NCI-H128 (cell line): ENCODE measurements at regions not wholly inside any gene's neighbourhood (a gene's known extent, or its start where the extent isn't known, plus 50 kb on each side); places are given as distances from the start of the nearest gene placed in this dataset.

Source experiments
- DNase-seq: peaks from one replicate; lab custom pipeline; 2025; ENCODE audit not compliant: unreplicated experiment; lab: John Stamatoyannopoulos, UW

GRCh38 chr2:45275242-45275805, 266.1 kb upstream of the SIX2 start:
- no peak for DNase-seq

GRCh38 chr2:45274250-45274926, 265.1 kb upstream of the SIX2 start:
- DNase-seq: no peak

- no peak for DNase-seq
These were observed 264.4 kb upstream of the SIX2 start for GRCh38 chr2:45273412-45274249.

GRCh38 chr2:45272549-45273265, 263.5 kb upstream of the SIX2 start:
- DNase-seq: no peak

GRCh38 chr2:45269149-45269793, 260.0 kb upstream of the SIX2 start:
- no peak for DNase-seq

- no peak for DNase-seq
These were observed 259.4 kb upstream of the SIX2 start for GRCh38 chr2:45268631-45269030.

- DNase-seq: no peak
These were observed 258.0 kb upstream of the SIX2 start for GRCh38 chr2:45267062-45267792.

- DNase-seq: no peak
These were observed 256.1 kb upstream of the SIX2 start for GRCh38 chr2:45265336-45265735.

- DNase-seq: no peak
These were observed 255.3 kb upstream of the SIX2 start for GRCh38 chr2:45264227-45265225.

GRCh38 chr2:45263147-45263546, 253.9 kb upstream of the SIX2 start:
- no peak for DNase-seq

GRCh38 chr2:45261746-45262145, 252.5 kb upstream of the SIX2 start:
- DNase-seq: no peak

GRCh38 chr2:45260946-45261345, 251.7 kb upstream of the SIX2 start:
- DNase-seq: no peak

- DNase-seq: no peak
These were observed 250.4 kb upstream of the SIX2 start for GRCh38 chr2:45259547-45260160.

- DNase-seq: peak; percentile 66
These were observed 249.9 kb upstream of the SIX2 start for GRCh38 chr2:45259138-45259537.

GRCh38 chr2:45258311-45258710, 249.1 kb upstream of the SIX2 start:
- DNase-seq: no peak

GRCh38 chr2:45257820-45258219, 248.6 kb upstream of the SIX2 start:
- DNase-seq: no peak

- no peak for DNase-seq
These were observed 247.8 kb upstream of the SIX2 start for GRCh38 chr2:45256867-45257641.
